ENCODE measurements at regions not wholly inside any gene's neighbourhood (a gene's known extent, or its start where the extent isn't known, plus 50 kb on each side); places are given as distances from the start of the nearest gene placed in this dataset.
"Not testable (repeated sequence)": the region's sequence is repeated elsewhere in the genome, so short reads cannot be mapped to it uniquely, and the experiment has no call there.

- H3K4me3 ChIP-seq (ENCODE audit: low read depth, low read length): no peak overlapping the region
Observed at GRCh38 chr1:94666797-94667196, 125.2 kb upstream of the F3 start.

GRCh38 chr1:94661431-94661932, 119.9 kb upstream of the F3 start:
- no peak overlapping the region for H3K4me3 ChIP-seq (ENCODE audit: low read depth, low read length)
- no peak for TF ChIP-seq CTCF (IDR thresholded peaks at IDR 0.05; ENCODE audit: low read depth, low read length)

More at GRCh38 chr1:94666797-94667196, 125.2 kb upstream of the F3 start:
- TF ChIP-seq CTCF (IDR thresholded peaks at IDR 0.05; ENCODE audit: low read depth, low read length): no peak

GRCh38 chr1:94660994-94661393, 119.4 kb upstream of the F3 start:
- no peak for TF ChIP-seq CTCF (IDR thresholded peaks at IDR 0.05; ENCODE audit: low read depth, low read length)
- no peak overlapping the region for H3K4me3 ChIP-seq (ENCODE audit: low read depth, low read length)

GRCh38 chr1:94660258-94660657, 118.7 kb upstream of the F3 start:
- H3K4me3 ChIP-seq (ENCODE audit: low read depth, low read length): no peak overlapping the region
- no peak for TF ChIP-seq CTCF (IDR thresholded peaks at IDR 0.05; ENCODE audit: low read depth, low read length)

GRCh38 chr1:94659202-94659601, 117.6 kb upstream of the F3 start:
- not testable (repeated sequence) for H3K4me3 ChIP-seq (ENCODE audit: low read depth, low read length)

GRCh38 chr1:94658221-94658620, 116.7 kb upstream of the F3 start:
- H3K4me3 ChIP-seq (ENCODE audit: low read depth, low read length): no peak overlapping the region
- TF ChIP-seq CTCF (IDR thresholded peaks at IDR 0.05; ENCODE audit: low read depth, low read length): no peak

GRCh38 chr1:94657776-94658175, 116.2 kb upstream of the F3 start:
- not testable (repeated sequence) for H3K4me3 ChIP-seq (ENCODE audit: low read depth, low read length)

- no peak for TF ChIP-seq CTCF (IDR thresholded peaks at IDR 0.05; ENCODE audit: low read depth, low read length)
- H3K4me3 ChIP-seq (ENCODE audit: low read depth, low read length): no peak overlapping the region
Observed at GRCh38 chr1:94656967-94657366, 115.4 kb upstream of the F3 start.

Measured in WI38 (cell line).